NCI-H446 treated with DMSO at 0.1 percent for 48 hours (cell line): ENCODE measurements at regions not wholly inside any gene's neighbourhood (a gene's known extent, or its start where the extent isn't known, plus 50 kb on each side); places are given as distances from the start of the nearest gene placed in this dataset.

Source experiments
- DNase-seq: peaks from one replicate; lab custom pipeline; 2025; lab: John Stamatoyannopoulos, UW

- no peak for DNase-seq
Observed at GRCh38 chr12:58268069-58268468, 326.7 kb downstream of the ATP23 start.

- DNase-seq, result no peak
Observed at GRCh38 chr12:58269476-58269875, 328.1 kb downstream of the ATP23 start.

- DNase-seq, result peak; percentile 60
Observed at GRCh38 chr12:58270966-58271705, 329.8 kb downstream of the ATP23 start.

GRCh38 chr12:58272461-58272860 is 331.1 kb downstream of the ATP23 start:
- peak; percentile 29 for DNase-seq

GRCh38 chr12:58277231-58277630 is 335.9 kb downstream of the ATP23 start:
- DNase-seq, result no peak

GRCh38 chr12:58283553-58283952 is 342.2 kb downstream of the ATP23 start:
- no peak for DNase-seq

- peak; percentile 41 for DNase-seq
Observed at GRCh38 chr12:58285551-58285950, 344.2 kb downstream of the ATP23 start.

GRCh38 chr12:58286353-58286752 is 345.0 kb downstream of the ATP23 start:
- DNase-seq, result no peak

GRCh38 chr12:58288190-58288589 is 346.8 kb downstream of the ATP23 start:
- DNase-seq, result peak; percentile 92

- no peak for DNase-seq
Observed at GRCh38 chr12:58291106-58291505, 349.7 kb downstream of the ATP23 start.

- DNase-seq, result no peak
Observed at GRCh38 chr12:58293308-58293982, 352.1 kb downstream of the ATP23 start.

GRCh38 chr12:58295268-58295667 is 353.9 kb downstream of the ATP23 start:
- no peak for DNase-seq

GRCh38 chr12:58296863-58297262 is 355.5 kb downstream of the ATP23 start:
- no peak for DNase-seq

- DNase-seq, result no peak
Observed at GRCh38 chr12:58298803-58299202, 357.4 kb downstream of the ATP23 start.

GRCh38 chr12:58299371-58299770 is 358.0 kb downstream of the ATP23 start:
- DNase-seq, result no peak

- DNase-seq, result no peak
Observed at GRCh38 chr12:58301038-58301729, 359.8 kb downstream of the ATP23 start.

GRCh38 chr12:58301730-58302122 is 360.4 kb downstream of the ATP23 start:
- DNase-seq, result no peak

- DNase-seq, result no peak
Observed at GRCh38 chr12:58302487-58303011, 361.2 kb downstream of the ATP23 start.

- DNase-seq, result no peak
Observed at GRCh38 chr12:58306266-58307000, 365.1 kb downstream of the ATP23 start.

GRCh38 chr12:58309806-58310205 is 368.4 kb downstream of the ATP23 start:
- DNase-seq, result no peak

GRCh38 chr12:58310368-58310767 is 369.0 kb downstream of the ATP23 start:
- no peak for DNase-seq
